CMK (cell line): ENCODE measurements at regions not wholly inside any gene's neighbourhood (a gene's known extent, or its start where the extent isn't known, plus 50 kb on each side); places are given as distances from the start of the nearest gene placed in this dataset.
"Not testable (repeated sequence)": the region's sequence is repeated elsewhere in the genome, so short reads cannot be mapped to it uniquely, and the experiment has no call there.

Experiments
- DNase-seq: peaks from one replicate; pipeline ENCODE4 v3.0.0-alpha.2; 2010; ENCODE audit warnings: low read depth

DNA sequence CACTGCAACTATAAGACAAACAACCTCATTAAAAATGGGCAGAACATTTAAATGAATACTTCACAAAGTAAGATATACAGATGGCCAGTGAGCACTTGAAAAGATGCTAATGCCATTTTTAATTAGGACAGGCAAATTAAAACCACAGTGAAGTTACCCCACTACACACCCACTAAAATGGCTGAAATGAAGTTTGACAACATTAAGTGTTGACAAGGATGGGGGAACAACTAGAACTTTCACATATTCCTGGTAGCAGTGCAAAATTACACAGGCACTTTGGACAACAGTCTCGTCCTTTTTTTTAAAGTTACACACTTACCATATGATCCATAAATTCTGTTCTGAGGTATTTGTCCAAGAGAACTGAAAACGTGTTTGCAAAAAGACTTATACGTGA lies 278.9 kb upstream of the DIO3 start:
- DNase-seq, result no peak

DNA sequence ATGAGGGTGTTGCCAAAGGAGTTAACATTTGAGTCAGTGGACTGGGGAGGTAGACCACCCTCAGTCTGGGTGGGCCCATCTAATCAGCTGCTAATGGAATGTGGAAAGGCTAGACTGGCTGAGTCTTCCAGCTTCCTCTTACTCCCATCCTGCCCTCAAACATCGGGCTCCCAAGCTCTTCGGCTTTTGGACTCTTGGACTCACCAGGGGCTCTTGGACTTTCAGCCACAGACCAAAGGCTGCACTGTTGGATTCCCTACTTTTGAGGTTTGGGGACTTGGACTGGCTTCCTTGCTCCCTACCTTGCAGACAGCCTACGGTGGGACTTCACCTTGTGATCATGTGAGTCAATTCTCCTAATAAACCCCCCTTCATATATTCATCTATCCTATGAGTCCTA lies 276.6 kb upstream of the DIO3 start:
- no peak for DNase-seq

DNA sequence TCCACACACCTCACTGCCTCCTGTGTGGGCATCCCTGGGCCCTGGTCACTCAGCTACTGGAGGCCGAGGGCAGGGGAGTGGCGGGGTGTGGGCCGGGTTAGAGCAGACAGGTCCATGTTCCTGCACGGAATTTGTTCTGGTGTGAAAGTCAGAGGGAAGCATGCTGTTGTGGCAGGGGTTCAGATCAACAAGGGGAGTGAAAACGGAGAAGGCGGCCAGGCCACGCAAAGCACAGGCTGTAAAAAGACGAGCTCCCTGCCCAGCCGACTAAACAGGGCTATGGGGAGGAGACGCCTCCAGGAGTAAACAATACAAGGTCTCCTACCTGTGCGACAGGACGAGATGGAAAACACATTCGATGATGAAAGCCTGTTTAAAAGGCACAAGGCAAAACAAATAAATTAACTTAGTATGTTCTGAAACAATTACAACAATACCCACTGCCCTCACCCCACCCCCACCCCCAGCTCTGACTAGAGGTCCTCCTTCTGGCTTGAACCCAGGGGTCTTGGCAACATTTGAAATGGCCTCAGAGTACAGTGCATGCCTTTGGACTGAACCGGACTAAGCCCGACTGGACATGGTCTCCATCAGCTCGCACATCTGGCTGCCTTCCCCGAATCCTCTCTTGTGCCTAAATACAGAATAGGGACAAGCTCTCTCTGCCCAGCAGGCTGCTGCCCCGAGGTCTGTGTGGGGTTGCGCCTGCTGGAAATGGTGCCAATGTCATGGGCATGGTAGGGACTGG lies 274.9 kb upstream of the DIO3 start:
- DNase-seq, result no peak

DNA sequence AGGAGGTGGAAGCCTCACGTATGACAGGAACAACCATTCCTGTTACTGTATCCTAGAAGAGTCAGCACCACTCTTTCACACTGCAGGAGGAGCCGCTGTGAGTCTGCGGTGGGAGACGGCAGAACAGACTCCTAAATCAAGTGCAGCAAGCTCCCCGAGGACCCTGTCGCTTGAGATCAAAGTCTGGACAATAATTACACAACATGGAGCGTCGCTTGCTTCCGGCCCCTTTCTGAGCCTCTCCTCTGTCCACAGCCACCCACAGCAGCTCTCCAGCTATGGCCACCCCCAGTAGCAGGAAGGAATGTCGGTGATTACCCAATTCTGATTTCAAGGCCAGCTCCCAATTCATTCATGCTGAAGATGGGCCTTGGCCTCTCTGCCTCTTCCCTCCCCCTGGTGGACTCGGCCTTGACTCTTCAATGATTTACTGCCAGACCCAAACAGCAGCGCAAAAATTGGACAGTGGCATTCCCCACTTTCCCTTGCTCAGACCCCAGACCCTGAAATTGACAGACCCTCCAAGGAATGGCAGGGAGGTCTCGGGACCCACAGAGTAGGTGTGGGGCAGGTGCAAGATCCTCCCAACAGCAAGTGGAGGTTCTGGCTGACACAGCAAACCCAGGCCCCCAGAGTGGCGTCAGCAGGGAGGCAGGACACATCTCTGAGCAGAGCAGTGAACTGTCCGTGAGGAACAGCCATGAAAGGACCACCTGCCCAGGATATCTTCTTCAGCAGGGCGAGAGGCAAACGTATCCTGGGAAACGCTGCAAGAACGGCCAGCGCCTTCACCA lies 272.7 kb upstream of the DIO3 start:
- DNase-seq, result no peak

DNA sequence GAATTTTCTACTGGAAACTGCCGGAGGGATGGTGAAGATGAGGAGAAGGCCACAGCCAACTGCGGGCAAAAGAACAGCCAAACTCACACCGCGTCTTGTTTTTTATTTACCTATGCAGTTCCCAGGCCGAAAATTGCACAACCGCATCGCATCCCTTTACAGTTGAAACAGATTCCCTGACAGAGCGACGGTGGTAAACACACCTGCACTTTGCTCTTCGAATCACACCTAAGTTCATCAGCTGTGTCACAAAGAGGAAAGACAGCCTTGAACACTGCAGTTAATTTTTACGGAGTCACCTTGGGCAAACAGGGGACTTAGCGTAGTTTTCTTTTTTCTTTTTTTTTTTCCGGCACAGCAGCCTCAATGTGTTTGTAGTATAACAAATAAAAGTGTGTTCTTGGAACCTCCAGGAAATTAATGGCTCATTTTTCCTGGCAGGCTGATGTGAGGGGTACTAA lies 272.0 kb upstream of the DIO3 start:
- no peak for DNase-seq

DNA sequence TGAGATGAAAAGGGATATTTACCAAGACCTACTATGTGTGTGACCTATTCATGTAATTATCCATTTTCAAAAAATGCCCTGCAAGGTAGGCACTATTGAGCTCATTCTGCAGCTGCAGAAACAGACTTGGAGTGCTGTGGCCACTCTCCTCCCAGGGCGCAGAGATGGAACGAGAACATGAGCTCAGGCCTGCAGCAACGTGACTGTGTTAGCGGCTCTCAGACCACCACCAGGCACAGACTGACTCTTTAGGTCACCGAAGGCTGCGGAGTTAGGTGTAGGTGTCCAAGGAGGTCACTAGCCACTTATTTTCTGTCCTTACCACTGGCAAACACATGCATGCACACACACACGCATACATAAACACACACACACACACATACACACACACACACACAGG lies 271.4 kb upstream of the DIO3 start:
- no peak for DNase-seq

DNA sequence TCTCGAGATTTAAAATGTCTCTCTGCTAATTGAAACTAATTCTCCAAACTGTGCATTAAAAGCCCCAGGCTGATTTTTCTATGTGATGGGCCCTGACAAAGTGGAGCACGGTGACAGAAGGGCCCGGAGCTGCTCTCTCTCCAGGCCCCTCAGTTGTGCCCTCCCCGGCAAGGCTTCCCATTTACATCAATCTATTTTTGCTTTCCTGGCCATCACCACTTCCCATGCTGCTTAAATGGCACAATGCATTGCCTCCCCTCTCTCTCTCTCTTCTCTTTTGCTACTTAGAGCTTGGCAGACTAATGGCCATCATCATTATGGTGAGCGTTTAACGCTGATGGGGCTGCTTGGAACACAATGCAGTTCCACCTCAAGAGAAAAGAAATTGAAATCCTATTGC lies 270.7 kb upstream of the DIO3 start:
- no peak for DNase-seq

DNA sequence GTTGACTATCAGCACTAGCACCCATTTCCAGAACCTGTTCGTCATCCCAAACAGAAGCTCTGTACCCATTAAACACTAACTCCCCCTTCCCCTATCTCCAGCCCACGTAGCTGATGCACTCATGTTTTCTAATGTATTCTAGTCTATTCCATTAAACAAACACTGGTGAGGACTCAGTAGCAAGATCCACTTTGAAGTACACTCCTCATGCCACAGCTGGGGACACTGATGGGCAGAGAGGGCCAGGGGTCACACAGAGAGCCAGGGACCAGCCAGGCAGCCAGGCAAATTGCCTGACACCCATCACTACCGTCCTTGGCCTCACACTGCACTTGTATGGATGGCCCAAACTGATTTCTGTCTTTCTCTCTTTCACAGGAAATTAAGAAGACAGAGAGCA lies 269.9 kb upstream of the DIO3 start:
- DNase-seq, result no peak

DNA sequence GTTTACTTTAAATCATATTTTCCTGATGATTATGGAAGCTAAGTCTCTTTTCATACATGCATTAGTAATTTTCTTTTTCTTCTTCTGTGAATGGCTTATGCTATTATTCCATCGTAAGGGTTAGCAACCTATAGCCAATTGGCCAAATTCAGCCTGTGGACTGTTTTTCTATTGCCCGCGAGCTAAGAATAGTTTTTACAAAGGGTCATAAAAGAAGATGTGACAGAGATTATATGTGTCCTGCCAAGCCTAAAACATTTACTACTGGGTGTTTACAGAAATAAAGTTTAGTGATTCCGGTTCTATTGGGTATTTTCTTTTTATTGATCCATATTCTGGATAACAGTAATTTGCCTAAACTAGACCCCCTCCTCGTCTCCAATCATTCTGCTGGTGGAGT lies 268.8 kb upstream of the DIO3 start:
- DNase-seq, result no peak

DNA sequence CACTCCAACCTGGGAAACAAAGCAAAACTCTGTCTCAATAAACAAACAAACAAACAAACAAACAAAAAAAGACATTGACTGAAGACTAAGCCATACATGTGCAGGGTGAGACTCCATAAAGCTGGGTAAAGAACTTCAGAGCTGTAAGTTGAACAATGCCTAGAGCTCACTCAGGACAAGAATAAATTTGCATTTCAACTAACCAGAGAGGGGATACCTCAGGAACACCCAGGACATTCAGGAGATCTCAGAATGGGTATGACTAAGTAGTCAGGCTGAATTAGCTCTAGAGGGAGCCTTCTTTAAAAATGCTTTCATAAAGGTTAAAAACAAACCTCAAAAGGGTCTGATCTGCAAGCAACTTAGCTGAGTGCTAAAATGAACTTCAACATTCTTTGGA lies 267.7 kb upstream of the DIO3 start:
- no peak for DNase-seq

DNA sequence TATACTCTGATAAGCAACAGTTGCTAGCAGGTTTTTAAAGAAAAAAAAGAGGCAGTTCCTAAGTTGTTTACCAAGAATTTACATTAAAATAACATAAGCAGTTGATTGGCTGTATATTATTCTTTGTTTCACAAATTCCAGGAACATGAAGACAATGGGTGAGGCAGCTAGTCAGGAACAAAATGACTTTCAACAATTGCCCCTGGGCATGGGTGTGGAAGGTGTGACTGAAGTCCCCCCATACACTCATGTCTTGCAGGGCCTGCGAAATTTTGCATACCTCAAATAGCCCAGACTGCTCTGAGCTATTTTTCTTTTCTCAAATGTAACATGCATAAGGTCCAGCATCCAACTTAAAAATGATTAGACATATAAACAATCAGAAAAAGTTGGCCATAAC lies 267.2 kb upstream of the DIO3 start:
- no peak for DNase-seq

DNA sequence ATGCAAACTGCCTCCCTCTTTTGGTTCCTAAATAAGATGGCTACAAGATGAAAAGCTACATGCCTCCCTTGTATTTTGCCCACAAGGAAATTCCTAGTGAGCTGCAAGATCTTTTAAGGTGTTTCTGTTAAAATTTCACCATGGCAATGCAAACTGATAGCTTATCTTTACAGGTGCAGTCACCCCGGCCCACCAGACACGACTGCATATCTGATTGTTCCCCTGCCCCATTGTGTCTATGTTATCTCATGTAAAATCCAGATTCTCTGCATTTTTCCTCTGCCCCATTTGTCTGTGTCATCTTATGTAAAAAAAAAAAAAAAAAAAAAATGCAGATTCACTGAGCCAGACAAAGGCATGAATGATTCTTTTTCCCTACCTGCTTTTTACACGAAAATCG lies 261.5 kb upstream of the DIO3 start:
- DNase-seq, result not testable (repeated sequence)

DNA sequence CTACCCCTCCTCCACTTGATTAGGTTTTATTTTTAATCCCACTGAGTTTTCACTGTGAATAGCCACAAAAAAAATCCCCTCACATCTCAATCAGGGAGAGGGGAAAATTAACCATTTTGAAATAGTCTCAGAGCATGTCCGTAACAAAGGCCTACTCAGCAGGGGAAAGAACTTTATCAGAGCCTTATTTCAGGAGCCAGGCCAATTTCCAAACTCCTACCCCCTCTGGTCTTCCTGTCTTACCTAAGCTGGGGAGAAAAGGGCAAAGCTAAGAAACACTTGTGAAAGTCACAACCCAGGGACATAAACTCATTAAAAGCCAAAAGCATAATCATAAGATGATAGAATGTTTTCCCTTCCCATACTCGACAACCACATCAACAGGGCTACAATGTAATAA lies 260.3 kb upstream of the DIO3 start:
- DNase-seq, result no peak

DNA sequence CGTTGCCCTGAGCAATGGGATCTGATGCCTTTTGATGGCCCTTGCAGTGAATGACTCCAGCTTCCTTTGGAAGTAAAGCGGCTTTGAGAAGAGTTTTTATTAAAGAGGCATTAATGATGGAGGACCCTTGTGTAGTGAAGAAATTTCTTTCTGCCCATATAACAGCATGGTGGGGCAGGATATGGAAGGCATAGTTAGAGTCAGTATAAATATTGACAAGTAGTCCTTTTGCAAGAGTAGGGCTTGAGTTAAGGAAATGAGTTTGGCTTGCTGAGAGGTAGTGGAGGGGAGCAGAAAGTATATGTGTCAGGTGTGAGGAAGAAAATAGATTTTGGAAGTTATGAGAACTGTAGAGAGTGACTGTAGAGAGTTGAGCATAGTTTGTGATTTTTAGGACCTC lies 254.1 kb upstream of the DIO3 start:
- DNase-seq, result not testable (repeated sequence)

DNA sequence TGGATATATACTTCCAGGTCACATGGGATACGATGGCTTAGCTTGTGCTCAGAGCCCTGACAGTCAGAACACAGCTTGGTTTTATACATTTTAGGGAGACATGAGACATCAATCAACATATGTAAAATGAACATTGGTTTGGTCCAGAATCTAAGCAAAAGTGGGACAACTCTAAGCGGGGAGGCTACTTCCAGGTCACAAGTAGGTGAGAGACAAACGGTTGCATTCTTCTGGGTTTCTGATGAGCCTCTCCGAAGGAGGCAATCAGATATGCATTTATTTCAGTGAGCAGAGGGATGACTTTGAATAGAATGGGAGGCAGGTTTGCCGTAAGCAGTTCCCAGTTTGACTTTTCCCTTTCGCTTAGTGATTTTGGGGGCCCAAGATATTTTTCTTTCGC lies 250.1 kb upstream of the DIO3 start:
- DNase-seq, result not testable (repeated sequence)

DNA sequence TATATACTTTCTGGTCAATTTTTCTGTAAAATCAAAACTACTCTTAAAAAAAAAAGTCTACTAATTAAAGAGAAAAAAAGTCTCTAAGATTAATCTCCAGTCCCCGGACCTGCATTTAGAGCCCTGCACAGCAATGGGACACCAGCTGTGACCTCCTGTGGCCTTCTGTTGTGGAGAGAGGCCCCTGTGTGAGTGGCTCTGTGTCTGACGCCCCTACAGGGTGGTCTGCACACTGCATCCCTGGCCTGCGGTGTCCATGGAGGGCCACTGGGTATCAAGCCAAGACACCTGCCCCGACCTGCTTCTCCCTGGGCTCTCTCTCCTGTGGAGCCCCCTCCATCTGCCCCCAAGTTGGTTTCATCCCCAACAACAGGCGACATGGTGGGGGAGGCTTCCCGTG lies 248.0 kb upstream of the DIO3 start:
- DNase-seq, result no peak

DNA sequence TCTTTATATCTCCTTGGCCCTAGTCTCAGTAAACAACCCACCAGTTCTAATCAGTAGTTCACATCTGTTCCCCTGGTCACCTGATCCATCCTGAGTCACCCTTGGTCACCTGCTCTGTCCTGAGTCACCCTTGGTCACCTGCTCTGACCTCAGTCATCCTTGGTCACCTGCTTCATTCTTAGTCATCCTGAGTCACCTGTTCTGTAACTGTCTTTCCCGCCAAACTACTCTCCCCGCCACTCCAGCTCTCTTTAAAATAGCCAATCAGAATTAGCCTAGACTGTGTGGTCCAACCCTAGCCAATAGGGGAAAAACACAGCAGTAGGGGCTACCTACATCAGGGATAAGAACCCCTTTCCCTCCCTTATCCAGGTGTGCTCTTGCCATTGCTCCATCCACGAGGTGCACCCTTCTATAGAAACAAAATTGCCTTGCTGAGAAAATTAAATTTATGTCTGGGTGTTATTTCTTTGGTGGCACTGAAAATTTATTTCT lies 245.4 kb upstream of the DIO3 start:
- DNase-seq, result no peak

DNA sequence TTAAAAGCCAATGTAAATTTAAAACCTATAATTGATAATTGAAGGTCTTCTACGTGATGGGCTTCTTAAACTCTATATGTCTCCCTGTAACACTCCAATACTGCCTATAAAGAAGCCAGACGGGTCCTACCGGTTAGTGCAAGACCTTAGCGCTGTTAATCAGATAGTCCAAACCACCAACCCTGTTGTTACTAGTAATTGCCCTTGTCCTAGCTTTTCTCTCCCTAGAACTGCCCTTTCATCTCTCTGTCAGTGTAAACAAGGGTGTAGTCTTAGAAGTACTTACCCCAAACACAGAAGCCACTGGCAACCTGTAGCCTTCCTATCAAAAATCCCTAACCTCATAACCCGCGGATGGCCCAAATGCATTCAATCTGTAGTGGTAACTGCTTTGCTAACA lies 243.0 kb upstream of the DIO3 start:
- no peak for DNase-seq

DNA sequence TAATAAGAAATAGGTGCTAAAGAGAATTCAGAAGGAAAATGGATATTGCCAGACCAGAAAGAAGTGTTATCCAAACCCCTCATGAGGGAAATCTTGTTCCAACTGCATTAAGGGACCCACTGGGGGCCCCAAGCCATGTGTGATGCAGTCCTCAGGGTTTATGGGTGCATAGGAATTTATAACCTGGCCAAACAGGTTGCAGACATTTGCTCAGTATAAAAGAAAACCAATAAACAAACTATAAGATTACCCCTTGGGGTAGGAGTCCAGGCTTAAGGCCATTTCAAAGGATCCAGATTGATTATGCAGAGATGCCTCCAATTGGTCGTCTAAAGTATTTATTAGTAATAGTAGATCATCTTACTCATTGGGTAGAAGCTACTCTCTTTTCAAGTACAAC lies 240.9 kb upstream of the DIO3 start:
- DNase-seq, result no peak

DNA sequence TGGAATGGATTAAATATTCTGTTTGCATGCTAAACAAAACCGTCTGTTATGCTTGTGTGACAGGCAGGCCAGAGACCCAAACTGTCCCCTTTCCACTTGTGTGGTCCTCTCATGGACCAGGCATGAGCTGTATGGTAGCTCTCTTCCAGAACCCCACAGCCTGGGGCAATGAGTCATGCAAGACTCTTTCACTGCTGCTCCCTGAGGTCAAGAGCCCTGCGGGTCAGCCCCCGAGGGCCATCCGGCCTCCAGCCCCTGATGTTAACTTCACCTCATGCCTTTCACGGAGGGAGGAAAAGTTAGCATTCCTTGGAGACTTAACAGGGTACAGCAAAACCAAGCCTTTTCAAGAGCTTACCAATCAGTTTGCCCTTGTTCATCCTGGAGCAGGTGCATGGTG lies 239.1 kb upstream of the DIO3 start:
- DNase-seq, result no peak

DNA sequence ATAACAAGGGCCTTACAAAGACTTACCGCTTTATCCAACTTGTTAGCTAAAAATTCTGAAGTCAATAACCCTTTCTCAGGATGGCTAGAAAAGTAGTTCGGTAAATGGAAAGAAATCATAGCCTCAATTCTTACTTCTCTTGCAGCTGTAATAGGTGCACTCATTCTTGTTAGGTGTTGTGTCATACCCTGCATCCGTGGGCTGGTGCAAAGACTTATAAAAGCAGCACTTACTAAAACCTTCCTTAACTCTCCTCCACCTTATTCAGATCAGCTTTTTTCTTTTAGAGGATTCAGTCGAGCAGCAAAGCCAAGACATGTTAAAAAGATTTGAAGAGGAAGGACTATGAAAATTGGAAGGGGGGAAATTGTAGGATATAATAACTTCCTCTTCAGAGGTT lies 238.2 kb upstream of the DIO3 start:
- no peak for DNase-seq

DNA sequence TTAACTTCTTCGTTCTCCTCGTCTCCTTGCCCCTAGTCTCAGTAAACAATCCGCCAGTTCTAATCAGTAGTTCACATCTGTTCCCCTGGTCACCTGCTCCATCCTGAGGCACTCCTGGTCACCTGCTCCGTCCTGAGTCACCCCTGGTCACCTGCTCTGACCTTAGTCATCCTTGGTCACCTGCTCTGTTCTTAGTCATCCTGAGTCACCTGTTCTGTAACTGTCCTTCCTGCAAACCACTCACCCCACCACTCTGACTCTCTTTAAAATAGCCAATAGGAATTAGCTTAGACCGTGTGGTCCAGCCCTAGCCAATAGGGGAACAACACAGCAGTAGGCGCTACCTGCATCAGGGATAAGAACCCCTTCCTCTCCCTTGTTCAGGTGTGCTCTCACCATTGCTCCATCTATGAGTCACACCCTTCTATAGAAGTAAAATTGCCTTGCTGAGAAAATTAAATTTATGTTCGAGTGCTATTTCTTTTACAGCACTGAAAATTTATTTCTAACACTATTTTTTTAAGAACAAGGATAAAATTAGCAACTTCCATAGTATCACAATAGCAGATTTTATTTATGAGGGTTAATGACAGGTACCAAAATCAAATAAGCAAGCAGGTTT lies 237.6 kb upstream of the DIO3 start:
- DNase-seq, result not testable (repeated sequence)

DNA sequence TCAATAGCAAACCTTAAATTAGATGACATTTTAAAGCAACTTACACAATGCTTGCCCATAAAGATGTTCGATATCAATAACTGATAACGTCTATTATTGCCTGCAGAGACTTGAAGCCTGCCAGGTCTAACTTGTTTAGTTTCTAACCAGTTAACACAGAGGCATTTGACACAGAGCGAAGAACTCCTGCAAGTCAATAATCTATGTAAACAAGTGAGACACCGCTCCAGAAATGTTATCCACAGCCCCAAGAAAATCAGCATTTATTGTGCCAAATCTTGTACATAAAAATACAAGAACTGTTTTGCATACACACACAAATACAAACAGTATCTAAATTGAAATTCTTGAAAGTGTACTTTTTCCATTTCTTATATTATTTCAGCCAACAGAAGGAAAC lies 236.0 kb upstream of the DIO3 start:
- DNase-seq, result no peak
